GM12878 (cell line): ENCODE measurements at regions not wholly inside any gene's neighbourhood (a gene's known extent, or its start where the extent isn't known, plus 50 kb on each side); places are given as distances from the start of the nearest gene placed in this dataset.

Experiments used
- ATAC-seq: fragments of 200-7000 bp; cut with Tn5 transposase; 3 replicates; pipeline ENCODE4 v1.9.1; 2020; ENCODE audit warnings: mild to moderate bottlenecking, moderate library complexity
- BruUV-seq: library from RNA; stranded (reverse); fragments of 400-500 nt; replicated peaks from 2 replicates; lab custom pipeline; 2021; lab: Mats Ljungman, UMichigan
- CTCF ChIA-PET: fragments of 300-600 bp; sonication (Branson Sonifier 250); formaldehyde crosslinking; extraction: SDS; loops from one replicate; lab custom pipeline; 2021; ENCODE audit warnings: inconsistent platforms; lab: Yijun Ruan, JAX
- POLR2A ChIA-PET: fragments of 350-600 bp; formaldehyde crosslinking; extraction: SDS; loops from one replicate; lab custom pipeline; 2021; ENCODE audit warnings: inconsistent platforms; lab: Charles Lee
- RAD21 ChIA-PET: fragments of 300-600 bp; sonication (Branson Sonifier 250); formaldehyde crosslinking; loops from one replicate; lab custom pipeline; 2023; ENCODE audit warnings: antibody characterized with exemption; ENCODE audit not compliant: unreplicated experiment; lab: Charles Lee
- SMC1A ChIA-PET: fragments of 300-600 bp; sonication (Branson Sonifier 250); formaldehyde crosslinking; loops from one replicate; lab custom pipeline; 2023; ENCODE audit not compliant: unreplicated experiment, uncharacterized antibody; lab: Charles Lee
- DNase-seq: peaks from one replicate; pipeline ENCODE4 v3.0.0-alpha.2; 2011; ENCODE audit warnings: low read depth, low spot score
- FAIRE-seq: peaks from 3 replicates; lab custom pipeline; 2011; peaks lifted over from hg19 to GRCh38; lab: Jason Lieb, UNC
- H2AFZ ChIP-seq: 2 replicates; pipeline ENCODE4 v1.6.0; 2011; ENCODE audit warnings: low read depth, low read length, control low read depth; ENCODE audit not compliant: control insufficient read depth
- H3K27ac ChIP-seq: 2 replicates; pipeline ENCODE4 v1.5.1; 2011; ENCODE audit warnings: control low read depth; ENCODE audit not compliant: control insufficient read depth, insufficient read depth
- H3K27me3 ChIP-seq, 2 experiments: replicated peaks in 1 of 2; 2 replicates each; pipeline versions ENCODE4 v1.6.0 to v1.6.1; 2011; ENCODE audit warnings: low read length in 1 of 2; ENCODE audit not compliant: control insufficient read depth in 2 of 2, insufficient read depth in 2 of 2
- H3K36me3 ChIP-seq, 2 experiments: 2 replicates each; pipeline ENCODE4 v1.5.1; 2011; ENCODE audit warnings: low read length in 1 of 2; ENCODE audit not compliant: control insufficient read depth in 2 of 2, insufficient read depth in 2 of 2
- H3K4me1 ChIP-seq: 2 replicates; pipeline ENCODE4 v1.6.1; 2011; ENCODE audit warnings: mild to moderate bottlenecking, low read length, moderate library complexity, mixed read lengths; ENCODE audit not compliant: control insufficient read depth, insufficient read depth
- H3K4me2 ChIP-seq: 2 replicates; pipeline ENCODE4 v1.6.0; 2011; ENCODE audit warnings: control low read depth; ENCODE audit not compliant: control insufficient read depth, insufficient read depth
- H3K4me3 ChIP-seq: fragments of 200-600 bp; sonication (generic); 2 replicates; pipeline ENCODE4 v1.5.1; 2016
- H3K79me2 ChIP-seq: 2 replicates; pipeline ENCODE4 v1.6.0; 2011; ENCODE audit warnings: low read length; ENCODE audit not compliant: control insufficient read depth, insufficient read depth
- H3K9ac ChIP-seq: 2 replicates; pipeline ENCODE4 v1.8.0; 2011; ENCODE audit warnings: low read length, control low read depth, mixed read lengths; ENCODE audit not compliant: control insufficient read depth, insufficient read depth
- H3K9me3 ChIP-seq: replicated peaks from 3 replicates; pipeline ENCODE4 v1.5.1; 2011; ENCODE audit warnings: mild to moderate bottlenecking, low read length; ENCODE audit not compliant: control insufficient read depth, insufficient read depth
- H4K20me1 ChIP-seq: 2 replicates; pipeline ENCODE4 v1.6.0; 2011; ENCODE audit not compliant: control insufficient read depth, insufficient read depth
- MYC ChIP-seq: IDR thresholded peaks from 2 replicates; pipeline ENCODE4 v1.6.1; 2011; ENCODE audit warnings: mild to moderate bottlenecking, low read length, moderate library complexity, inconsistent platforms; ENCODE audit not compliant: insufficient read depth, insufficient replicate concordance, insufficient read length, severe bottlenecking
- NRF1 ChIP-seq: conservative IDR thresholded peaks from 2 replicates; pipeline ENCODE4 v1.6.1; 2011; ENCODE audit warnings: mild to moderate bottlenecking, low read depth, low read length, improper control_type of control experiment
- POLR2AphosphoS5 ChIP-seq: IDR thresholded peaks from 2 replicates; pipeline ENCODE4 v1.6.1; 2011; ENCODE audit warnings: mild to moderate bottlenecking, low read length, inconsistent platforms
- RAD21 ChIP-seq: IDR thresholded peaks from 2 replicates; pipeline ENCODE4 v1.6.1; 2011; ENCODE audit warnings: mild to moderate bottlenecking, low read depth, low read length, moderate library complexity; ENCODE audit not compliant: insufficient read depth
- RBBP5 ChIP-seq: fragments of 200-600 bp; sonication (generic); conservative IDR thresholded peaks from 2 replicates; pipeline ENCODE4 v1.6.1; 2016
- SREBF1 ChIP-seq: IDR thresholded peaks from 2 replicates; pipeline ENCODE4 v1.6.1; 2012; ENCODE audit warnings: mild to moderate bottlenecking, low read length
- ZZZ3 ChIP-seq: IDR thresholded peaks from 2 replicates; pipeline ENCODE4 v1.6.1; 2011; ENCODE audit warnings: low read depth; ENCODE audit not compliant: control insufficient read depth, insufficient read length
- WGBS: methylation state at CpG from one replicate; pipeline ENCODE4 v1.1.6; 2016; ENCODE audit warnings: low lambda C conversion rate; ENCODE audit not compliant: insufficient replicate concordance, insufficient coverage; ENCODE audit errors: missing lambda C conversion rate; 5-methylcytosine and 5-hydroxymethylcytosine counted together
- in situ Hi-C: fragments of 300-500 bp; cut with MboI; formaldehyde crosslinking; loops from 9 replicates; pipeline ENCODE4 v1.14.3; 2018; ENCODE audit warnings: mixed read lengths
- intact Hi-C: fragments of 100-400 bp; cut with micrococcal nuclease; formaldehyde crosslinking; loops from one replicate; pipeline ENCODE4 v1.14.2; 2022; ENCODE audit not compliant: unreplicated experiment
- TF ChIP-seq, protein P1 (sequence below), 3 experiments: IDR thresholded peaks in 2 of 3; conservative IDR thresholded peaks in 1 of 3; 2 replicates each; pipeline ENCODE4 v1.5.1; 2011; ENCODE audit warnings: low read depth in 3 of 3, low read length in 3 of 3, mild to moderate bottlenecking in 3 of 3, control low read depth in 2 of 3, moderate library complexity in 2 of 3, inconsistent platforms in 1 of 3, mixed read lengths in 1 of 3; ENCODE audit not compliant: control insufficient read depth in 2 of 3, insufficient read depth in 1 of 3; ENCODE audit errors: extremely low read depth in 1 of 3
- TF ChIP-seq, protein P2 (sequence below): IDR thresholded peaks from 2 replicates; pipeline ENCODE4 v1.6.1; 2012; ENCODE audit warnings: low read depth, low read length, improper control_type of control experiment
- TF ChIP-seq, protein P3 (sequence below): IDR thresholded peaks from 2 replicates; pipeline ENCODE4 v1.6.1; 2011; ENCODE audit warnings: mild to moderate bottlenecking, low read depth, low read length, moderate library complexity; ENCODE audit not compliant: insufficient replicate concordance

- Histone ChIP-seq H3K27ac (no peak overlapping the region), H3K9me3 (no peaks in the 10 kb centered on the region), H3K4me2 (no peak overlapping the region), H2AFZ (no peak overlapping the region), H4K20me1 (no peaks in the 10 kb centered on the region), H3K4me1 (no peaks in the 10 kb centered on the region), H3K27me3 (no peaks in the 10 kb centered on the region), H3K4me3 (no peak overlapping the region), H3K36me3 (no peaks in the 10 kb centered on the region), H3K79me2 (no peaks in the 10 kb centered on the region), H3K9ac (no peak overlapping the region)
- no TSS peak for BruUV-seq
- WGBS, result 0% methylated on average over 1 of the region's 1 CpG
- POLR2A ChIA-PET, result no interaction called here
- CTCF ChIA-PET, result no interaction called here
- DNase-seq, result no peak
- in situ Hi-C loops (no loop called here), intact Hi-C loops (no loop called here)
- no peak for FAIRE-seq
- RAD21 ChIA-PET, result no interaction called here
- TF ChIP-seq, protein P1, sequence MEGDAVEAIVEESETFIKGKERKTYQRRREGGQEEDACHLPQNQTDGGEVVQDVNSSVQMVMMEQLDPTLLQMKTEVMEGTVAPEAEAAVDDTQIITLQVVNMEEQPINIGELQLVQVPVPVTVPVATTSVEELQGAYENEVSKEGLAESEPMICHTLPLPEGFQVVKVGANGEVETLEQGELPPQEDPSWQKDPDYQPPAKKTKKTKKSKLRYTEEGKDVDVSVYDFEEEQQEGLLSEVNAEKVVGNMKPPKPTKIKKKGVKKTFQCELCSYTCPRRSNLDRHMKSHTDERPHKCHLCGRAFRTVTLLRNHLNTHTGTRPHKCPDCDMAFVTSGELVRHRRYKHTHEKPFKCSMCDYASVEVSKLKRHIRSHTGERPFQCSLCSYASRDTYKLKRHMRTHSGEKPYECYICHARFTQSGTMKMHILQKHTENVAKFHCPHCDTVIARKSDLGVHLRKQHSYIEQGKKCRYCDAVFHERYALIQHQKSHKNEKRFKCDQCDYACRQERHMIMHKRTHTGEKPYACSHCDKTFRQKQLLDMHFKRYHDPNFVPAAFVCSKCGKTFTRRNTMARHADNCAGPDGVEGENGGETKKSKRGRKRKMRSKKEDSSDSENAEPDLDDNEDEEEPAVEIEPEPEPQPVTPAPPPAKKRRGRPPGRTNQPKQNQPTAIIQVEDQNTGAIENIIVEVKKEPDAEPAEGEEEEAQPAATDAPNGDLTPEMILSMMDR (IDR thresholded peaks at IDR 0.05 in 2 of 3, conservative IDR thresholded peaks at IDR 0.05 in 1 of 3; ENCODE audit: control insufficient read depth in 2 of 3, extremely low read depth in 1 of 3, insufficient read depth in 1 of 3, low read depth in 3 of 3, low read length in 3 of 3), result no peak
- ATAC-seq, result no peak
- SMC1A ChIA-PET, result no interaction called here
Measured at GRCh38 chr1:68820151-68820550, 323.3 kb upstream of the DEPDC1 start.

DNA sequence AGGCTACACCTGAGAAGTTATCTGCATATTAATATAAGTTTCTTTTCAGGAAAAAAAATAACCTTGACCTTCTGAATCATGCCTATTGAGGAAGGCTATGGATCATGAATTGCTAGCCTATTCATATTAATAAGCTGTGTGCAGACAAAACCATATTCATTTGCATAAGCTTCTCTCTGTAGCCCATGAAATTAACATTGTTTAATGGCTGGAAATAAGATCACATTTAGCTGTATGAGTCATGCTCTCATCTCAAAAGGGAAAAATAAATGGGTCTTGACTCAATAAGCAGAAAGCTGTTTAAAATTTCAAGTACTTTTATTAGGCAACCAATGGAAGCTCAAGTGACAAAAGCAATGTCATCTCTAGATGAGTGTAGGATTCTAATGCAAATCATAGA lies 330.0 kb upstream of the DEPDC1 start:
- no peaks in the 10 kb centered on the region for H3K36me3 ChIP-seq
- no peaks in the 10 kb centered on the region for H3K79me2 ChIP-seq
- SMC1A ChIA-PET, result no interaction called here
- no TSS peak for BruUV-seq
- ATAC-seq (no peak), FAIRE-seq (no peak), DNase-seq (no peak)
- H3K9ac ChIP-seq, result no peak overlapping the region
- H3K9me3 ChIP-seq, result no peaks in the 10 kb centered on the region
- CTCF ChIA-PET, result no interaction called here
- RAD21 ChIA-PET, result no interaction called here
- in situ Hi-C loops, result no loop called here
- no peak overlapping the region for H3K4me3 ChIP-seq
- no peak overlapping the region for H3K27ac ChIP-seq
- POLR2A ChIA-PET, result no interaction called here
- no peak overlapping the region for H2AFZ ChIP-seq
- H3K4me1 ChIP-seq, result no peaks in the 10 kb centered on the region
- intact Hi-C loops, result no loop called here
- no peaks in the 10 kb centered on the region for H4K20me1 ChIP-seq
- H3K27me3 ChIP-seq, result no peaks in the 10 kb centered on the region
- no peak overlapping the region for H3K4me2 ChIP-seq
- TF ChIP-seq POLR2AphosphoS5, result no peak
- TF ChIP-seq ZZZ3, result no peak
- no peak for TF ChIP-seq RBBP5
- TF ChIP-seq, protein P2, sequence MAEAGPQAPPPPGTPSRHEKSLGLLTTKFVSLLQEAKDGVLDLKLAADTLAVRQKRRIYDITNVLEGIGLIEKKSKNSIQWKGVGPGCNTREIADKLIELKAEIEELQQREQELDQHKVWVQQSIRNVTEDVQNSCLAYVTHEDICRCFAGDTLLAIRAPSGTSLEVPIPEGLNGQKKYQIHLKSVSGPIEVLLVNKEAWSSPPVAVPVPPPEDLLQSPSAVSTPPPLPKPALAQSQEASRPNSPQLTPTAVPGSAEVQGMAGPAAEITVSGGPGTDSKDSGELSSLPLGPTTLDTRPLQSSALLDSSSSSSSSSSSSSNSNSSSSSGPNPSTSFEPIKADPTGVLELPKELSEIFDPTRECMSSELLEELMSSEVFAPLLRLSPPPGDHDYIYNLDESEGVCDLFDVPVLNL, result no peak
- no peak for TF ChIP-seq RAD21
- no peak for TF ChIP-seq SREBF1
- no peak for TF ChIP-seq MYC
- TF ChIP-seq, protein P3, sequence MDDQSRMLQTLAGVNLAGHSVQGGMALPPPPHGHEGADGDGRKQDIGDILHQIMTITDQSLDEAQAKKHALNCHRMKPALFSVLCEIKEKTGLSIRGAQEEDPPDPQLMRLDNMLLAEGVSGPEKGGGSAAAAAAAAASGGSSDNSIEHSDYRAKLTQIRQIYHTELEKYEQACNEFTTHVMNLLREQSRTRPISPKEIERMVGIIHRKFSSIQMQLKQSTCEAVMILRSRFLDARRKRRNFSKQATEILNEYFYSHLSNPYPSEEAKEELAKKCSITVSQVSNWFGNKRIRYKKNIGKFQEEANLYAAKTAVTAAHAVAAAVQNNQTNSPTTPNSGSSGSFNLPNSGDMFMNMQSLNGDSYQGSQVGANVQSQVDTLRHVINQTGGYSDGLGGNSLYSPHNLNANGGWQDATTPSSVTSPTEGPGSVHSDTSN, result no peak
- no peak for TF ChIP-seq NRF1
